ENCODE measurements at regions not wholly inside any gene's neighbourhood (a gene's known extent, or its start where the extent isn't known, plus 50 kb on each side); places are given as distances from the start of the nearest gene placed in this dataset.

DNA sequence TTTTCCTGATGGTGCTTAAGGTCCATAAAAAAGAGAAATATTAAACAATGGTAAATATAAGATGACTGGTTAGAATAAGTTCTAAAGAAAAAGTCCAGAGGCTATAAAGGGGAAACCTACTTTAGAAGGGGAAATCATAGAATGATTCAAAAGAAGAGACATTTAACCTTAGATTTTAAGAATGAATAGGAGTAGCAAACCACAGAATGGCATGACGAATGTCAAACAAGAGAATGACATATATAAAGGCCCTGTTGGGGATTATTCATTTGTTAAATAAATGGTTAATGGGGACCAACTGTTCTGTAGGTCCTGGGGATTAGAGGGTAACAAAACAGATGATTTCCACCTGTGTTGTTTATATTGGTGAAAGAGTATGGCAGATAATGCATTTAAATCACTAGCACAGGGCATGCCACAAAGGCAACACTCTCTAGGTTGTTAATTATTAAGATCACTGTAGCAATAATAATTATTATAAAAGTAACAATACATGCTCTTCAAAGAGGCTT is 495.2 kb upstream of the GRIA1 start:
- DNase-seq (ENCODE audit: low spot score), result no peak

DNA sequence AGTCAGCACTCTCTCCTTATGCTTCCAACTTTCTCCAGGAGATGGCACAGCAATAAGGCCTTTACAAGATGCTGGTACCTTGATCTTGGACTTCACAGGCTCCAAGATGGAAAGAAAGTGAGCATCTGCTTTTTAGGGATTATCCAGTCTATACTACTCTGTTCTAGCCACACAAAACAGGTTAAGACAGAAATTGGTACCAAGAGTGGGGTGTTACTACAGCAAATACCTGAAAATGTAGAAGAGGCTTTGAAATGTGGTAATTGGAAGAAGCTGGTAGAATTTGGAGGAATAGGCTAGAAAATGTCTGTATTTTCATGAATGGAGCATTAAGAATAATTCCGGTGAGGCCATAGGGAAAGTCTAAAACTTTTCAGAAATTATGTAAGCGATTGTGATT is 484.8 kb upstream of the GRIA1 start:
- DNase-seq (ENCODE audit: low spot score), result no peak

DNA sequence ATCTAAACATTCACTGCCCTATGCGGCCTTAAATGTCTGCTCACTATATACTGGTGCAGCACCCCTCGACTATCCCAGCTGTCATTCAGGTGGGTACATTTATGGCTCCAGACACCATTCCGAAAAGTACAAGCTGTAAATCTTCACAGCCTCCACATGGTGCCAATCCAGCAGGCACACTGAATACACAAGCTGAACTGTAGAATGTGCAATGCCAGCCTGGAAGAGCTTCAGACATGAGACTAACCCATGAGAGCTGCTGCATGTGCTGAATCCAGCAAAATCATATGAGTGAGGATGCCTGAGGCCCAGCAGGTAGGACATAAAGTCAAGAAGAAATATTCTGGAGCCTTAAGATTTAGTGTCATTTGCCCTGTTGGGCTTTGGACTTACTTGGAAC is 483.8 kb upstream of the GRIA1 start:
- DNase-seq (ENCODE audit: low spot score), result no peak

DNA sequence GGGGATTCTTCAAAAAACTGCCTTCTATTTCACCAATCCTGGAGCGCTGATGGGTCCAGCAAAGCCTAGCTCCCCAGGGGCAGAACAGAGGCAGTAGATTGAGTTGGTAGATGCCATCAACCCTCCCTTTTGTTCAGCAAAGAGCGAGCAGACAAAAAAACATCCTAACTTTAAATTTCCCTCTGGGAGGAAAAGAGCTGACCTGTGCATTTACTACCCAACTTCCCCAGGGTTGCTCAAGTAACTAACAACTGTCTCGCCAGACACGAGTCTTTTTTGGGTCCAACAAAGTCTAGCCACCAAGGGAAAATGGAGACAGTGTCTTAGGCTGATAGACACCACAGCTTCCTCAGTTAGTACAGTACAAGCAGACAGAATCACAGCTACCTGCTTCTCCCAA is 476.3 kb upstream of the GRIA1 start:
- no peak for DNase-seq (ENCODE audit: low spot score)

DNA sequence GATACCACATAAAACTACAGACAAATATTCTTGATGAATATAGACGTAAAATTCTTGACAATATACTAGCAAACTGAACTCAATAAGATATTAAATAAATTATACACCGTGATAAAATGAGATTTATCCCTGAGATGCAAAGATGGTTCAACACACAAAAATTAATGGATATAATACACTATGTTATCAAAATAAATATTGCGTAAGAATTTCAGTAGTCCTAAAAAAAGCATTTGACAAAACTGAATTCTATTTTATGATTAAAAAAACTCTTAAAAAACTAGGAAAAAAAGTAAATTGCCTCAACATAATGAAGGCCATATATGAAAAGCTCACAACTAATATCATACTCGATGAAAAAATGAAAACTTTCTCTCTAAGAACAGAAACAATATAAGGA is 472.3 kb upstream of the GRIA1 start:
- no peak for DNase-seq (ENCODE audit: low spot score)

DNA sequence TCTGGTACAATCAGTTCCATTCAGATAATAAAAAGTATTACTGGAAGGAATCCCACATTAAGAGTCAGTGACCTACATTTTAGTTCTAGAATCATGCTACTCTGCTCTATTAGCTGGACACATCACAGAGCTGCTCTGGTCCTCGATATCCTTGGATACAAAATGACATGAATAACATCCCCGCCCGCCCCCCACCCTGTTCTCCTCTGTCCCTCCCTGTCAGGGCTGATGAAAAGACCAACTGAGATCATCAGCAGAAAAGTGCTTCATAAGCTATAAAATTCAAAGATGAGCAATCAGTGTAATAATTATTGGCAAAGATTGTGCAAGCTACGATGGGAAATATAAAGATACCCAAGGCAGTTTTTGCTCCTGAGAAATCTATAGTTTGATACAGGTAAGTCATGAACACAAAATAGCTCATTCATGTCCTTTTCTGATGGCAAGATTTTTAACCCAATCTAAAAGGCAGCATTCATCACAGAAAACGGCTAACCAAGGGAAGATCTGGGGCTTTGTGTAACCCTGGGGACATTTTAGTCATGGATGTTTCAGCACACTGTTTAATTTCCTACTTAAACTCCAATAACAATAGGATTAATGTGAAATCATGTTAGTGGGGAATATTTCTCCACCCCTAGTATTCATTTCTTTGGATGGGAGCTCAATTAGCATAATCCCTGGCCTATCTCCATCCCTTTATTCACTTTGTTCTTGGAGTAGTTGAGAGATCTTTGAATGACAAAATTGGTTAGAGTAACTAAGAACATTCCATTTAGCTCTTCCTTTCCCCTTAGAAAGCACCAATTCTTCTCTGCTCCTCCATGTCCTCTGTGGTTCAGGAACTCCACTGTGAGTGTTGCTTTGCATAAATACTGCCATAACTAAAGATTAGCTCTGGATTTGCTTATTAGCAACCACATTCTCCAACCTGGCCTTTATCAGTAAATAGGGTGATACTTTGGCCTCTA is 459.4 kb upstream of the GRIA1 start:
- DNase-seq (ENCODE audit: low spot score), result no peak

DNA sequence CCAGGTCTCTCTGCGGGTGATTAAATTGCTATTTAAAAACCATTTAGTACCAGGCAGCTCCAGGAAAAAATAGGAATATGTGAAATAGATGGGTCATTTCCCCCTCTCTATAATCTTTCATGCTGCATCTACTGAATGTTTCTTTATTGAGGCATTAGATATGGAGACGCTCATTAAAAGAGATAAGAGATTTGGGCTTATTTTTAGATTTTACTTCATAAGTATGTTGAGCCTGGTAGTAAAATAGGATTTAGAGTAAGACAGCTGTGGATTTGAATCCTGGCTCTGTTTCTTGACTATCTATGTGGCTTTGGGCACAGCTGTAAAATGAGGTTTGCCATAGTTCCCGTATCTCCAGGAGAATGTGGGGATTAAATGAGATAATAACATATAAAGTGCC is 451.0 kb upstream of the GRIA1 start:
- no peak for DNase-seq (ENCODE audit: low spot score)

DNA sequence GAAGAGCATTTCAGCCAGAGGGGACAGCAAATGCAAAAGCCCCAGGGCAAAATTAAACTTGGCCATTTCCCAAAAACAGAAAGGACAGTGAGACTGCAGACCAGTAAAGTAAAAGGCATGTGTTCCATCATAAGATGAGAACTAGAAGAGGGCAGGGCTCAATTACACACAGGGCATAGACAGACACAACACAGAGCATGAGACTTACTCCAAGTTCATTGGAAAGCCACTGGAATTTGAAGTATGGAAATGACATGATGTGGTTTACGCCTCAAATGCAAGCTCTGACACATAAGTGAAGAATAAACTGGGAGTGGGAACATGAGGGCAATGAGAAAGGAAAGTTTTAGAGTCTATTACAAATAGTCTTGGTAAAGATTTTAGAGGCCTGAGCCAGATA is 446.6 kb upstream of the GRIA1 start:
- DNase-seq (ENCODE audit: low spot score), result no peak

DNA sequence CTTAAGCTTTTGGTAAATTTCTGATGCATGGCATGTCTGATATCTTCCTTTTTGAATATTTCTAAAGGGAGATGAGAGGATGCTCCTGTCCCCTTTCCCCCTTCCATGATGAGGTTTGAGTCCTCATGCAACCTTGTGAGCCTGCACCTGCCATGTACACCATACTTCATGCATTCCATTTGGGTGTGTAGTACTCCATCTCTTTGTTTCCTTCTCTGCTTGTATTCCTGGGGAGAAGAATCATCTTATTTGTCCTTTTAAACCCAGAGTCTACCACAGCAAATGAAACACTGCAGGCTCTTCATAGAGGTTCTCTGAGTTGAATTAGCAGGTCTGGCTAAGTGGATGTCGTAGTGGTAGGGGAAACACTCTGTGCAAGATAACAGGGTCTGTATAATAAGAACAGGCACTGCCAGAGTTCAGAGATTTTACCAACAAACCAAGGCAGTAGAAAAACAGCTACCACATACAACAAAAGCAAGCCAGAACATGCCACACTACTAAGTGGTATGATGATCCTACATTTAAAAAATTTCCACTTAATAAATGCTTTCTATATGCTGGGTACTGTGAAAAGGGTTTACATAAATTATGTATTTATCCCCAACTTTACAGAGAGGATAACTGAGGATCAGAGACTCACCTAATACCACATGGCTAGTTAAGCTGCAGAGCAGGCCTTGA is 439.8 kb upstream of the GRIA1 start:
- no peak for DNase-seq (ENCODE audit: low spot score)

DNA sequence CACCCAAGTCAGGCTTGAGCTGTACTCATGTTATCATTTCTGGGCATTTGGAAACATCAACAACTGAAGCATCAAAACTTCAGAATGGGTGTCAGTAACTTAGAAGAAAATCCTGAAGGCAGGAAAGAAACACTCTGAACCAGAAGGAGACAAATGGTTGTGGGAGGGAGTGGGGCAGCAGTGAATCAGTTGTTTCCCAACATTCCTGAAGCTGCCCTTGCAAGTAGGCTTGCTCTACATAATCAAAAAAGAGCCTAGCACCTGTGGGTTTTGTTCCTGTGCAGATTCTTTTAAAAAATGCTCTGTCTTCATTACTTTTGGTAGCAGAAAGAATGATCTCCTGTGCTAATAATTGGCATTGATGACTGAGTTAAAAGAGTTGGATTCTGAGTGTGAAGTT is 424.2 kb upstream of the GRIA1 start:
- DNase-seq (ENCODE audit: low spot score), result no peak

DNA sequence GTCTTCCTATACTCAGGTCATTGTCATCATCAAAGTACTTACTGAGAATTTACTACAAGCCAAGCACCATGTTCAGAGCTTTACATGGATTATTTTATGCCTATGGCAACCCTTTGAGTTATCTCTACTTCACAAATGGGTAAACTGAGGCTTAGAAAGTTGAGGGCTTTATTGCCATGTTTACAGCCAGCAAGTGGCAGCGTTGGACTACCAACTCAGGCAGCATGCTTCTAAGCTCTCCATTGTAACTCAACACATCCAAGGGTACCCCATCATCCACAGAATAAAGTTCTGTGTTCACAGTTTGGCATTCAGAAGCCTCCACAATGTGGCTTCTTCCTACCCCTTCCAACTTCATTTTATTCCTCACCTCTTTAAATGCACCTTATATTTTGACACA is 422.6 kb upstream of the GRIA1 start:
- DNase-seq (ENCODE audit: low spot score), result no peak

DNA sequence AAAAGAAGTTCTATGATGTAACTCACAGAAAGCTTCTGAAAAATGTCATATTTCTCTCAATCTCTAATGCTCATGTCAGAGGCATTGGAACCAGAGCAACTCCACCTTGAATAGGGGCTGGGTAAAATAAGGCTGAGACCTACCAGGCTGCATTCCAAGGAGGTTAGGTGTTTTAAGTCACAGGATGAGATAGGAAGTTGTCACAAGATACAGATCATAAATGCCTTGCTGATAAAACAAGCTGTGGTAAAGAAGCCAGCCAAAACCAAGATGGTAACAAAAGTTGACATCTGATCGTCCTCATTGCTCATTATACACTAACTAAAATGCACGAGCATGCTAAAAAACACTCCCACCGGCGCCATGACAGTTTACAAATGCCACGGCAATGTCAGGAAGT is 411.1 kb upstream of the GRIA1 start:
- DNase-seq (ENCODE audit: low spot score), result no peak

DNA sequence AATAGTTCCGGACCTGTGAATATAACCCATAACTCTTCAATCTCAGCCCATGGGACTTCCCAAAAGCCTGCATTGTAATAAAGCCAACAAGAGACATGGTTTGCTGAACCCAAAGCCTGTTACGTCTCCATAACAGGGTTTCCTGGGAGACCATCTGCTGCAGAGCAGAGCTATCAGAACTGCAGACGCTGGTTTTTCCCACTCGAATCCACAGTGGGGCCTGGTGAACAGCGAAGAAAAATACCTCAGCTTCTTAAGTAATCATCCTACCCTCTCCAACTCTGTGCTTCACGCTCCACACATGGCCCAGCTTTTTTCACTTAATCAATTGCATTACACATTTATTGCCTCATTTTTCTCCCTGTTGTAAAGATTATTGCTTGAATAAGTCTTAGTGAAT is 409.5 kb upstream of the GRIA1 start:
- no peak for DNase-seq (ENCODE audit: low spot score)

DNA sequence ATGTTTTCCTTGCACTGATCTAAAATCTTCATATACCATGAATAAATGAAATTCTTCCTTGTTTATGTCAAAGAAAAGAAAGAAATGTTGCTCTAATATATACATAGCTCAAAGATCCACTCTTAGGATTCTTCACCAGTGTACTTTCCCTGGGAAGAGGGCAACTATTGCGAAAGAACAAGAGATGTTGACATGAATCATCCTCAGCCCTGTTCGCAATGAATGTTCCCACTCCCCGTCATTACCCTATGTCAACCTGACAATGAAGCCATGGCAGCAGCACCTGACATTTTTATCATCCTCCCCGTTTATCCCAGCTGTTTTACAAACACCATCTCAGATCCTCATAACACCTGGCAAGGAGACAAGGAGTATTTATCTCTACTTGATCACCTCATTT is 409.1 kb upstream of the GRIA1 start:
- no peak for DNase-seq (ENCODE audit: low spot score)

DNA sequence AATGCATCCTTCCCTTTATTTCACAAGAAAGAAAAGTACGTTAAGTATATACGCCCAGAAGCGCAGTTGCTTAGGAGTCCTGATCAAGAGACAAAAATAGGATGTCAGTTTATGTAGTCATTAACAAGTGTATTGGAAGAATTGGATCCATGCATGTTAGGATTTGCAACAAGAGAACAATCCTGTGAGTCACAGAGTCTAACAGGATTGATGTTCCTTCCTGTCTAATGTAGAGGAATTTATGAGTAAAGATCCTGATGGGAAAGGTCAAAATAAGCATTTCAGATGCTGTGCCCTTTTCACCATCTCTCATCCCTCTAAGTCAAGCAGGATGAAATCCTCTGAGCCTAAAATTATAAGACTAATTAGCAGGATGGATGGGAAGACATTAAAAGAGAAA is 406.0 kb upstream of the GRIA1 start:
- DNase-seq (ENCODE audit: low spot score), result no peak

DNA sequence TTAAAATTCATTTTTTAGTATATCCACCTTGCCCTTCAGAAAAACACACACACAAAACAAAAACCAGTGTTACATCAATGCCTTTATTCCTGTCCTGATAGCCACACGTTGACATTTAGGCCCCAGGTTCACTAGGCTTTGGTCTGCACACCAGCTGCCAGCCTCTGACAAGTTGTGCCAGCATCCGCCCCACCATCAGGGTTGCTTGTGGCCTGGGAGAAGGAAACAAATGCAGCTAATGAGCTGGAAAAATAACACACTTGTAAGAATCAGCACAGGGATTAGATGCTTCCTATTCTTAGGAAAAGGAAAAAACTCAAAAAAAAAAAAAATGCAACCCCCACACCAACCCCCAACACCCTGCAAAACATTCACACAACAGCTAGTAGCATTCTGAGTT is 404.0 kb upstream of the GRIA1 start:
- DNase-seq (ENCODE audit: low spot score), result no peak

DNA sequence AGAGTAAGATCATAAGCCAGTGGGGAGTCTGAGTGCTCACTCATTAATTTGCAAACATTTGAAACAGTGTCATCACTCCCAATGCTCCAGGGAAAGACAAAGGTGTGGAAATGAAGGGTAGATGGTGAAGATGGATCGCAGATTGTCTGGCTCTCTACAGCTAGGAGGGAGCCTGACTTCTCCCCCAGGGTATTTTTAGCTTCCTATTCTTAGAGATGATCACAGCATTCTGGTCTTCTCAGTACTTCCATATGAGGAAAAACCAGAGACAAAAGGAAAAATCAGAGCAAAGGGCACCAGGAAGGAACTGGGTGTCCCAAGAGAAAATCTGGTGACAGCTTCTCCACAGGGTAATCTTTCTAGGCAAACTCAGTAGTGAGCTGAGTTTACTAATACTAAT is 401.9 kb upstream of the GRIA1 start:
- no peak for DNase-seq (ENCODE audit: low spot score)

DNA sequence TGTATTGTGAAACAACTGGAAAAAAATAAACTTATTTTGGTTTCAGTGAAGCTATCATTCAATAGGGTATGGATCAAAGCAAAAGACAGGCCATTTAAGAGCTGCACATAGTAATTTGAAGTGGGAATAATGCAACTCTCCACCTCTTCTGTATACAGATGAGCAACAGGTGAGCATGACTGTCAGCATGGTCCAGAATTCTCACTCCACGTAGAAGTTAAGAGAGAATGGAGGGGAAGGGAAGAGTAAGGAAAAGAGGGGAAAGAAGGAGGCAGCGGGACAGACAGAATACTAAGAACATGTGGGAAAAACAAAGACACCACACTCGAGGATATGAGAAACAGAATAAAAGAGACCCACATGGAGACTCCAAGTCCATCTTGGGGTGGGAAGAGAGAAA is 396.1 kb upstream of the GRIA1 start:
- DNase-seq (ENCODE audit: low spot score), result no peak

DNA sequence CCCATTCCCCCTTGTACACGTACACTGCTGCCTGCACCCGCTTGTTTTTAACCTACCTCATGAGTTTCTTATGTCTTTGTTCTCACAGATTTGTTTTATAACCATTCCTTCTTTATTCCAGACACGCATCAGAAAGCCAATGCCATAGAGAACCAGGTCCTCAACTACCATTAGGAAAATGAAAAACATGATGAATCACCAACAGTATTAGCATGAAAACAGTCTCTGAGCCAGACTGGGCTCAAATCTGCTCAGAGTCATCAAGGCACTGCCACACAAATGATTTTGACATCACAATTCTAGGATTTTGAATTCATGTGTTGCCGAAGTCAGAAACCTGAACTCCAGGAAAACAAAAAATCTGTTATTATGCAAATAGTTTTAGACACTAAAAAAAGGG is 394.1 kb upstream of the GRIA1 start:
- no peak for DNase-seq (ENCODE audit: low spot score)

DNA sequence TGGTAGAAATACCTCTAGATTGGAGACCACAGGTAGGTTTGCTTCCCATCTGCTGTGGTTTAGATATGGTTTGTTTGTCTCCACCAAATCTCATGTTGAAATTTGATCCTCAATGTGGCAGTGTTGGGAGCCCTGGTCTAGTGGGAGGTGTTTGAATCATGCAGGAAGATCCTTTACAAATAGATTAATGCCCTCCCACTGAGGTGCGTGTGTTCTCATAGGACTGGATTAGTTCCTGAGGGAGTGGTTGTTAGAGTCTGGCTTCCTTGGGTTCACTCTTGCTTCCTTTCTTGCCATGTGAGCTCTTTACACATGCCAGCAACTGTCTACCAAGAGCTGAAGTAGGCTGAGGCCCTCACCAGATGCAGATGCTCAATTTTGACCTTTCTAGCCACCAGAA is 391.1 kb upstream of the GRIA1 start:
- no peak for DNase-seq (ENCODE audit: low spot score)

DNA sequence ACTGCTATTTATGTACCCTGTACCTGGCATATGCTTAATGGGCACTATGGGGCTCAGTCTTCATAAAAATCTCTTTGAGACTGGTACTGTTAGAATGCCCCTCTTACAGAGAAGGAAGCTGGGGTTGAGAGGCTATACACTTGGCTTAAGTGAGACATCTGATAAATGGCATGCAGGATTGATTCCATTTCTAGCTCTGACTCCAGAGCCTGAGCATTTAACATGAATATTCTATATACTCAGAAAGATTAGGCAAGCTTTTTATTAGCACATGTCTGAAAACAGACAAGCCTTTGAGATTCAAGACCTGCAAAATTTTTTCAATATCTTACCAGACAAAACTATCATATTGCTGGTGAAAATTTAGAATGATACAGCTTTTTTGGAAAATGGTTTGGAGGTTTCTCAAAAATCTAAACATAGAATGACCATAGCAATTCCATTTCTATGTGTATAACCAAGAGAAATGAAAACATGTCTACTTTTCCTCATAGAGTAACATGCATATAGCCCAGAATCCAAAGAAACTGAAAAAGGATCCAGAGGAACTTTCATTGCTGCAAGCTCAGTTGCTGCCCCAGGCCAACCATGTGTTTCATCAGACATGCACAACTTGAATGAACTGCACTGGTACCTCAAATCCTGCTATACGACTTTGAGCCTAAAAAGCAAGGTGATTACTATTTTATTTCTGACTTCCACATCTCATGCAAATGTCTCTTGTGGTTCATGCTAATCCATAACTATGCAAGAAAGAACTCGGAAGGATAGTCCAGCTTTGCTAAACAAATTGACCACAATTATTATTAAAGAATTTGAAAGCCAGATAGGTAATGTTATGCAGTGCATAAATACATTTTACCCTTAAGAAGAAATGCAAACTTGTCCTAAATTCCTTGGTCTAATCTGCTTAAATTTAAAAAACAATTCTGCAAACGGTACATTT is 389.0 kb upstream of the GRIA1 start:
- DNase-seq (ENCODE audit: low spot score), result no peak

DNA sequence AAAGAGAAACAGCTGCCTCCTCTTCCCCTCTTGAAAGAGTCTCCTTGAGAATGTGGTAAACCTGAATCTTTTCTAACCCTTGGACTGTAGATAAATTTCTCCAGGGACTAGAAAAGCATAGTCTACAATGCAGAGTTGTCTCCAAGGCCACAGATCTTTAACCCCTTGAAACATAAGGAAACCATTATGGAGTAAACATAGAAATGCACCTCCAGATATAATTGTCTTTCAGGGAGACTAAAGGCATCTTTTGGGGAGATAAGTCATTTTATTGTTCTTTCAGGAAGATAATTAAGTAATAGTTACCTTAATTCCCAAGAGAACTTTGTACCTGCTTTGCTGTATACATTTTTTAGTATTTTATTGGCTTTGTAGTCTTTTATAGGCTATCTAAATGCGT is 373.6 kb upstream of the GRIA1 start:
- DNase-seq (ENCODE audit: low spot score), result no peak
